ENCODE measurements at regions not wholly inside any gene's neighbourhood (a gene's known extent, or its start where the extent isn't known, plus 50 kb on each side); places are given as distances from the start of the nearest gene placed in this dataset.

DNA sequence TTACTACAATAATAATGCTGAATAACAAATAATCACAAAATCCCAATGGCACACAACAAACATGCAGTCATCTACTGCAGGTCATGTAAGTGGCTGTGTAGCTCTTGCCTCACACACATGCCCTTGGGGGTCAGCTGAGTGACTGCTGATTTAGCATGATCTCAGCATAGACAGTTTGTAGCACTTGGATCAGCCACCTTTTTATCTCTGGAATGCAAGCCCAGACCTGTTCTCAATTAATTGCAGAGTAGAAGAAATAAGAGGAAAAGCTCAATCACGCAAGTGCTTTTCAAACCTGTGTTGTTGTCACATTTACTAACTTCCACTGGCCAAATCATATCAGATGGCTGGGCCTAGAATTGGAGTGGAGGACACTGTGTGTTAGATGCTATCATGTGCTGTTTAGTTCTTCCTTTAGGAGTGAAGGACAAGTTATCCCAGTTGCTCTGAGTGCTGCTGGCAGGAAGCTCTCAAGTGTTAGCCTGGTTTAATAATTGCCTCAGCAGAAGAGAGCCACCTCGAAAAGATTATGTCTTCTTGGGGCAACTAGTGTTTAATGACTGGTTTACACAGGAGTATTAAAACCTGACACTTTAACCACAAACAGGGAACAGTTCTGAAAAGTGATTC lies 128.3 kb upstream of the EPHA5 start:
- intact Hi-C loops (cut with micrococcal nuclease; ENCODE audit: unreplicated experiment), result no loop called here
- CTCF ChIA-PET (ENCODE audit: unreplicated experiment), result no interaction called here
- no TSS peak for BruUV-seq (replicated peaks)

DNA sequence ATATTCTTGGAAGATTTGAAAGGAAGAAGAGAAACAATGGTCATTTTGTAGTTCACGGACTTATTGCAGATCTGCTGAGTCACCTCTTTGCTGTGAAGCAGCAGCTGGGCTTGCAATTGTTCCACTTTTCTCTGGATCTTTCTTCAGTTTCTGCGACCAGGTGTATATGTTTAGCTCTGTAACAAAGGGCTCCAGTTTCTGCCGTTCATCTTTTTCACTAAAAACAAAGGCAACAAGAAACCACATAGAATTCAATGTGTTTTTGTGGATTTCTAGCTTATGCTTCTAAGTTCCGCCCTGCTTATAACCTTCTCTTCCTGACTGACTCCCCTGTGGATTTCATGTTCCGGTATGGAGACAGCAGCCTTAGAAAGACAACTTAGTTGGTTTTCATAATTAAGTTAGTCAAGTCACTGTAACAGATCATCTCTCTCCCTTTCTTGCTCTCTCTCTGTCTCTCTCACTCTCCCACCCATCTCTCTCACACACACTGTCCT lies 121.6 kb upstream of the EPHA5 start:
- intact Hi-C loops (cut with micrococcal nuclease; ENCODE audit: unreplicated experiment), result no loop called here
- Histone ChIP-seq H3K9me3 (ENCODE audit: low read length) (no peaks in the 10 kb centered on the region), H3K27ac (ENCODE audit: low read depth, low read length, poor library complexity, severe bottlenecking) (no peak overlapping the region), H3K4me3 (ENCODE audit: low read depth, low read length, poor library complexity, severe bottlenecking) (no peak overlapping the region), H3K79me2 (ENCODE audit: insufficient read depth, low read depth, low read length) (no peaks in the 10 kb centered on the region), H4K20me1 (ENCODE audit: insufficient read depth, low read length) (no peaks in the 10 kb centered on the region), H3K9me2 (ENCODE audit: insufficient read depth, low read length) (no peaks in the 10 kb centered on the region), H2AFZ (ENCODE audit: low read length) (no peak overlapping the region), H3K4me1 (ENCODE audit: insufficient read depth, low read length, poor library complexity, severe bottlenecking) (no peaks in the 10 kb centered on the region), H3K36me3 (ENCODE audit: insufficient read depth, low read length) (no peaks in the 10 kb centered on the region), H3K4me2 (ENCODE audit: low read length) (no peak overlapping the region)
- ChIA-PET CTCF (ENCODE audit: unreplicated experiment) (no interaction called here), POLR2A (no interaction called here)
- no peak for DNase-seq (ENCODE audit: low spot score)
- no peak for TF ChIP-seq EZH2phosphoT487 (IDR thresholded peaks at IDR 0.05; ENCODE audit: borderline replicate concordance, low read depth, low read length)
- no peak for TF ChIP-seq CTCF (conservative IDR thresholded peaks at IDR 0.05; ENCODE audit: low read length)
- no TSS peak for BruUV-seq (replicated peaks)

More for the DNA sequence above, 128.3 kb upstream of the EPHA5 start:
- Histone ChIP-seq H3K27ac (ENCODE audit: low read depth, low read length, poor library complexity, severe bottlenecking) (no peak overlapping the region), H3K4me2 (ENCODE audit: low read length) (no peak overlapping the region), H3K79me2 (ENCODE audit: insufficient read depth, low read depth, low read length) (no peaks in the 10 kb centered on the region), H3K4me3 (ENCODE audit: low read depth, low read length, poor library complexity, severe bottlenecking) (no peak overlapping the region), H2AFZ (ENCODE audit: low read length) (no peak overlapping the region), H3K9me2 (ENCODE audit: insufficient read depth, low read length) (no peaks in the 10 kb centered on the region), H3K9me3 (ENCODE audit: low read length) (no peaks in the 10 kb centered on the region), H3K36me3 (ENCODE audit: insufficient read depth, low read length) (no peaks in the 10 kb centered on the region), H3K4me1 (ENCODE audit: insufficient read depth, low read length, poor library complexity, severe bottlenecking) (no peaks in the 10 kb centered on the region), H4K20me1 (ENCODE audit: insufficient read depth, low read length) (no peaks in the 10 kb centered on the region)
- TF ChIP-seq CTCF (conservative IDR thresholded peaks at IDR 0.05; ENCODE audit: low read length) (no peak), EZH2phosphoT487 (IDR thresholded peaks at IDR 0.05; ENCODE audit: borderline replicate concordance, low read depth, low read length) (no peak)
- DNase-seq (ENCODE audit: low spot score), result no peak
- POLR2A ChIA-PET, result interaction anchor here (0.6 kb wide), 1 partner anchor 558 kb away, joined by 10 read pairs; no protein-coding TSS in a partner anchor

- TF ChIP-seq EZH2phosphoT487 (IDR thresholded peaks at IDR 0.05; ENCODE audit: borderline replicate concordance, low read depth, low read length) (no peak), CTCF (conservative IDR thresholded peaks at IDR 0.05; ENCODE audit: low read length) (no peak)
- Histone ChIP-seq H4K20me1 (ENCODE audit: insufficient read depth, low read length) (no peaks in the 10 kb centered on the region), H3K27ac (ENCODE audit: low read depth, low read length, poor library complexity, severe bottlenecking) (no peak overlapping the region), H3K4me2 (ENCODE audit: low read length) (no peak overlapping the region), H2AFZ (ENCODE audit: low read length) (no peak overlapping the region), H3K79me2 (ENCODE audit: insufficient read depth, low read depth, low read length) (no peaks in the 10 kb centered on the region), H3K4me1 (ENCODE audit: insufficient read depth, low read length, poor library complexity, severe bottlenecking) (no peaks in the 10 kb centered on the region), H3K9me3 (ENCODE audit: low read length) (no peaks in the 10 kb centered on the region), H3K9me2 (ENCODE audit: insufficient read depth, low read length) (no peaks in the 10 kb centered on the region), H3K4me3 (ENCODE audit: low read depth, low read length, poor library complexity, severe bottlenecking) (no peak overlapping the region), H3K36me3 (ENCODE audit: insufficient read depth, low read length) (no peaks in the 10 kb centered on the region)
- BruUV-seq (replicated peaks), result no TSS peak
- DNase-seq (ENCODE audit: low spot score), result no peak
- ChIA-PET POLR2A (no interaction called here), CTCF (ENCODE audit: unreplicated experiment) (no interaction called here)
- intact Hi-C loops (cut with micrococcal nuclease; ENCODE audit: unreplicated experiment), result no loop called here
Observed at GRCh38 chr4:65791111-65791811, 121.0 kb upstream of the EPHA5 start.

Measured in OCI-LY7 (cell line).